GM10266 (cell line): ENCODE measurements at regions not wholly inside any gene's neighbourhood (a gene's known extent, or its start where the extent isn't known, plus 50 kb on each side); places are given as distances from the start of the nearest gene placed in this dataset.

Source experiments
- DNase-seq: peaks from one replicate; pipeline ENCODE4 v3.0.0; 2012; ENCODE audit errors: extremely low spot score
- CTCF ChIP-seq: IDR thresholded peaks from 2 replicates; pipeline ENCODE4 v1.5.1; 2012; ENCODE audit warnings: mild to moderate bottlenecking, low read depth; ENCODE audit not compliant: control insufficient read depth, insufficient read depth; ENCODE audit errors: missing control alignments

GRCh38 chr2:20925265-20925889 is 102.5 kb upstream of the LDAH start:
- TF ChIP-seq CTCF: no peak
- no peak for DNase-seq

GRCh38 chr2:20919297-20919800 is 96.4 kb upstream of the LDAH start:
- no peak for DNase-seq
- no peak for TF ChIP-seq CTCF

- no peak for DNase-seq
- no peak for TF ChIP-seq CTCF
These were observed 95.0 kb upstream of the LDAH start for GRCh38 chr2:20917719-20918572.

GRCh38 chr2:20917287-20917660 is 94.4 kb upstream of the LDAH start:
- DNase-seq: no peak
- no peak for TF ChIP-seq CTCF

GRCh38 chr2:20916604-20917286 is 93.8 kb upstream of the LDAH start:
- DNase-seq: no peak
- TF ChIP-seq CTCF: peak; percentile 20

- no peak for DNase-seq
- no peak for TF ChIP-seq CTCF
These were observed 92.4 kb upstream of the LDAH start for GRCh38 chr2:20915271-20915670.
